H1 (cell line): ENCODE measurements at regions not wholly inside any gene's neighbourhood (a gene's known extent, or its start where the extent isn't known, plus 50 kb on each side); places are given as distances from the start of the nearest gene placed in this dataset.

Source experiments
- CTCF ChIA-PET: fragments of 300-600 bp; sonication (Branson Sonifier 250); formaldehyde crosslinking; loops from one replicate; lab custom pipeline; 2021; ENCODE audit not compliant: partially characterized antibody; lab: Charles Lee
- POLR2A ChIA-PET: fragments of 300-600 bp; sonication (Branson Sonifier 250); formaldehyde crosslinking; loops from one replicate; lab custom pipeline; 2021; ENCODE audit warnings: inconsistent platforms; ENCODE audit not compliant: partially characterized antibody; lab: Charles Lee
- DNase-seq, 2 experiments: peaks; one replicate each; pipeline versions ENCODE4 v3.0.0 to v3.0.0-alpha.2; 2010 to 2022; ENCODE audit warnings: low spot score in 2 of 2, low read depth in 1 of 2, mixed read lengths in 1 of 2
- FAIRE-seq: peaks from 2 replicates; lab custom pipeline; 2011; peaks lifted over from hg19 to GRCh38; lab: Jason Lieb, UNC
- H2AFZ ChIP-seq: 2 replicates; pipeline ENCODE4 v1.8.1; 2012; ENCODE audit warnings: low read length, inconsistent platforms
- H2AK5ac ChIP-seq: 2 replicates; pipeline ENCODE4 v1.6.1; 2013; ENCODE audit warnings: low read depth, low read length
- H2BK120ac ChIP-seq: replicated peaks from 2 replicates; pipeline ENCODE3; 2013; ENCODE audit warnings: low read depth, low read length, inconsistent platforms
- H2BK12ac ChIP-seq: 2 replicates; pipeline ENCODE4 v1.6.1; 2013; ENCODE audit warnings: low read depth, low read length
- H2BK15ac ChIP-seq: 2 replicates; pipeline ENCODE4 v1.6.1; 2013; ENCODE audit warnings: low read length
- H2BK20ac ChIP-seq: 2 replicates; pipeline ENCODE4 v1.6.1; 2013; ENCODE audit warnings: low read length
- H2BK5ac ChIP-seq: 2 replicates; pipeline ENCODE4 v1.6.1; 2013; ENCODE audit warnings: low read depth, low read length
- H3K14ac ChIP-seq: 2 replicates; pipeline ENCODE4 v1.6.1; 2013; ENCODE audit warnings: inconsistent platforms; ENCODE audit not compliant: insufficient read length
- H3K18ac ChIP-seq: 2 replicates; pipeline ENCODE4 v1.6.1; 2013; ENCODE audit warnings: low read length; ENCODE audit errors: extremely low read depth
- H3K23ac ChIP-seq: 2 replicates; pipeline ENCODE4 v1.6.1; 2013; ENCODE audit warnings: inconsistent platforms; ENCODE audit not compliant: insufficient read length
- H3K23me2 ChIP-seq: 2 replicates; pipeline ENCODE4 v1.6.1; 2013; ENCODE audit warnings: low read depth, low read length
- H3K27ac ChIP-seq: 2 replicates; pipeline ENCODE4 v1.6.1; 2011; ENCODE audit warnings: low read depth, low read length, inconsistent platforms
- H3K27me3 ChIP-seq, 4 experiments: replicated peaks in 1 of 4; 1 replicate in 1 of 4; 2 replicates in 3 of 4; pipeline versions ENCODE4 v1.6.1 to v1.8.1; 2011 to 2013; ENCODE audit warnings: low read length in 3 of 4, mild to moderate bottlenecking in 3 of 4, inconsistent platforms in 2 of 4, mixed read lengths in 2 of 4, moderate library complexity in 1 of 4; ENCODE audit not compliant: control insufficient read depth in 3 of 4, insufficient read depth in 3 of 4; ENCODE audit errors: extremely low read depth in 1 of 4
- H3K36me3 ChIP-seq, 4 experiments: 2 replicates each; pipeline versions ENCODE4 v1.6.1 to v1.8.1; 2011 to 2013; ENCODE audit warnings: mild to moderate bottlenecking in 4 of 4, low read length in 3 of 4, moderate library complexity in 2 of 4, control low read depth in 1 of 4, inconsistent platforms in 1 of 4; ENCODE audit not compliant: insufficient read depth in 4 of 4, control insufficient read depth in 2 of 4
- H3K4ac ChIP-seq: replicated peaks from 2 replicates; pipeline ENCODE3; 2013; ENCODE audit warnings: low read length, low read depth, mixed read lengths, inconsistent platforms; ENCODE audit not compliant: insufficient read length
- H3K4me1 ChIP-seq, 4 experiments: replicated peaks in 1 of 4; 1 replicate in 1 of 4; 2 replicates in 3 of 4; pipeline versions ENCODE4 v1.6.1 to v1.8.1; 2011 to 2013; ENCODE audit warnings: low read length in 3 of 4, inconsistent platforms in 2 of 4, mixed read lengths in 1 of 4; ENCODE audit not compliant: insufficient read depth in 4 of 4, control insufficient read depth in 3 of 4
- H3K4me2 ChIP-seq, 2 experiments: 2 replicates each; pipeline versions ENCODE4 v1.6.1 to v1.8.1; 2011 to 2013; ENCODE audit warnings: low read depth in 2 of 2, low read length in 2 of 2, control low read depth in 1 of 2, inconsistent platforms in 1 of 2, mild to moderate bottlenecking in 1 of 2; ENCODE audit not compliant: insufficient read depth in 1 of 2
- H3K4me3 ChIP-seq, 4 experiments: fragments of 200-600, 300-600 bp in 1 of 4; sonication (generic), shearing (Covaris generic), sonication (Bioruptor Twin) in 1 of 4; 2 replicates each; pipeline versions ENCODE4 v1.5.1 to v1.8.1; 2011 to 2016; ENCODE audit warnings: low read length in 4 of 4, low read depth in 3 of 4, control low read depth in 2 of 4, inconsistent platforms in 2 of 4, mild to moderate bottlenecking in 2 of 4, mixed read lengths in 1 of 4, moderate library complexity in 1 of 4; ENCODE audit not compliant: insufficient read depth in 2 of 4; ENCODE audit errors: extremely low read depth in 1 of 4
- H3K56ac ChIP-seq: replicated peaks from 2 replicates; pipeline ENCODE3; 2013; ENCODE audit warnings: low read depth, mild to moderate bottlenecking, mixed read lengths, low read length, inconsistent platforms; ENCODE audit not compliant: insufficient read length
- H3K79me1 ChIP-seq: 2 replicates; pipeline ENCODE4 v1.6.1; 2013; ENCODE audit warnings: low read depth, low read length, control low read depth
- H3K79me2 ChIP-seq, 2 experiments: 2 replicates each; pipeline versions ENCODE4 v1.6.1 to v1.8.1; 2012 to 2013; ENCODE audit warnings: low read length in 2 of 2, mild to moderate bottlenecking in 2 of 2, inconsistent platforms in 1 of 2; ENCODE audit not compliant: insufficient read depth in 2 of 2, control insufficient read depth in 1 of 2
- H3K9ac ChIP-seq, 4 experiments: replicated peaks in 1 of 4; 1 replicate in 1 of 4; 2 replicates in 3 of 4; pipeline versions ENCODE4 v1.6.1 to v1.8.1; 2011 to 2013; ENCODE audit warnings: low read depth in 3 of 4, low read length in 3 of 4, control low read depth in 2 of 4, mild to moderate bottlenecking in 2 of 4, moderate library complexity in 2 of 4, inconsistent platforms in 1 of 4; ENCODE audit errors: extremely low read depth in 1 of 4
- H3K9me3 ChIP-seq, 2 experiments: 2 replicates each; pipeline versions ENCODE4 v1.6.1 to v1.8.1; 2012 to 2013; ENCODE audit warnings: mild to moderate bottlenecking in 2 of 2, moderate library complexity in 2 of 2, control low read depth in 1 of 2, inconsistent platforms in 1 of 2, low read depth in 1 of 2, low read length in 1 of 2, mixed read lengths in 1 of 2; ENCODE audit not compliant: insufficient read depth in 2 of 2
- H4K20me1 ChIP-seq, 2 experiments: replicated peaks in 1 of 2; 2 replicates each; pipeline versions ENCODE3 to v1.8.1; 2011 to 2013; ENCODE audit warnings: inconsistent platforms in 2 of 2, low read length in 2 of 2, mild to moderate bottlenecking in 1 of 2; ENCODE audit not compliant: insufficient read depth in 2 of 2, control insufficient read depth in 1 of 2
- H4K5ac ChIP-seq: 2 replicates; pipeline ENCODE4 v1.6.1; 2013; ENCODE audit warnings: low read length, low read depth, mixed read lengths, inconsistent platforms; ENCODE audit not compliant: insufficient read length
- H4K8ac ChIP-seq: 2 replicates; pipeline ENCODE4 v1.8.0; 2013; ENCODE audit warnings: mild to moderate bottlenecking, moderate library complexity, low read length, inconsistent platforms; ENCODE audit not compliant: insufficient read depth; ENCODE audit errors: extremely low read depth
- H4K91ac ChIP-seq: replicated peaks from 2 replicates; pipeline ENCODE3; 2013; ENCODE audit warnings: low read length, mixed read lengths, inconsistent platforms; ENCODE audit not compliant: insufficient read length
- BACH1 ChIP-seq: IDR thresholded peaks from 2 replicates; pipeline ENCODE4 v1.6.1; 2012; ENCODE audit warnings: low read length, improper control_type of control experiment
- BCL11A ChIP-seq, 2 experiments: IDR thresholded peaks; one replicate each; pipeline ENCODE4 v1.6.1; 2011; ENCODE audit warnings: low read depth in 2 of 2, low read length in 2 of 2, mild to moderate bottlenecking in 2 of 2
- CHD2 ChIP-seq: IDR thresholded peaks from 2 replicates; pipeline ENCODE4 v1.6.1; 2012; ENCODE audit warnings: low read length, improper control_type of control experiment
- GTF2F1 ChIP-seq: IDR thresholded peaks from 2 replicates; pipeline ENCODE4 v1.6.1; 2012; ENCODE audit warnings: low read depth, low read length, improper control_type of control experiment, borderline replicate concordance
- NANOG ChIP-seq: IDR thresholded peaks from 2 replicates; pipeline ENCODE4 v1.6.1; 2011; ENCODE audit warnings: low read length, low read depth, mild to moderate bottlenecking, inconsistent platforms; ENCODE audit not compliant: insufficient read depth, poor library complexity, severe bottlenecking
- SP1 ChIP-seq: IDR thresholded peaks from 2 replicates; pipeline ENCODE4 v1.6.1; 2011; ENCODE audit warnings: low read depth, low read length
- SRF ChIP-seq: IDR thresholded peaks from 2 replicates; pipeline ENCODE4 v1.6.1; 2011; ENCODE audit warnings: mild to moderate bottlenecking, low read depth, low read length, moderate library complexity
- TAF1 ChIP-seq: IDR thresholded peaks from 2 replicates; pipeline ENCODE4 v1.6.1; 2011; ENCODE audit warnings: mild to moderate bottlenecking, low read depth, low read length
- TAF7 ChIP-seq: optimal IDR thresholded peaks from 2 replicates; pipeline ENCODE3; 2011; ENCODE audit warnings: low read depth, mild to moderate bottlenecking, inconsistent platforms, low read length, moderate library complexity, borderline replicate concordance
- WGBS, 2 experiments: shearing (Covaris generic) in 1 of 2; methylation state at CpG; one replicate each; pipeline versions ENCODE4 v1.1.6 to v1.1.7; 2013 to 2015; ENCODE audit warnings: low lambda C conversion rate in 2 of 2, mixed read lengths in 2 of 2, inconsistent platforms in 1 of 2, low coverage in 1 of 2, missing lambda C conversion rate in 1 of 2; ENCODE audit not compliant: insufficient replicate concordance in 2 of 2, insufficient coverage in 1 of 2, insufficient read length in 1 of 2; ENCODE audit errors: extremely low coverage in 1 of 2, missing lambda C conversion rate in 1 of 2; 5-methylcytosine and 5-hydroxymethylcytosine counted together

- TF ChIP-seq NANOG (no peak), SP1 (no peak), TAF1 (no peak), BACH1 (no peak), GTF2F1 (no peak), CHD2 (no peak), BCL11A (IDR thresholded peaks at IDR 0.05; ENCODE audit: low read depth in 2 of 2, low read length in 2 of 2) (no peak), TAF7 (no peak), SRF (no peak)
- H3K36me3 ChIP-seq, result peaks cover 0 to 11% (median 3%) of the 10 kb centered on the region in 4 experiments; a peak in 4 of 8 replicates
- DNase-seq (no peak), FAIRE-seq (no peak)
- no peak overlapping the region for H2BK120ac ChIP-seq
- no peak overlapping the region for H3K23ac ChIP-seq
- H3K4me2 ChIP-seq, result no peak overlapping the region; a peak in 1 of 4 replicates
- H4K91ac ChIP-seq, result peak overlapping the region; percentile 47
- H4K5ac ChIP-seq, result no peak overlapping the region
- H3K79me2 ChIP-seq, result peaks cover 0 to 3% of the 10 kb centered on the region in 2 experiments; a peak in 1 of 4 replicates
- H3K4me1 ChIP-seq, result peaks cover 3 to 17% (median 6%) of the 10 kb centered on the region in 4 experiments
- H3K9ac ChIP-seq, result no peak overlapping the region
- no peak overlapping the region for H4K8ac ChIP-seq
- no peaks in the 10 kb centered on the region; the same call in 1 of the 2 replicates for H3K79me1 ChIP-seq
- H3K4ac ChIP-seq, result no peak overlapping the region
- no peak overlapping the region for H3K14ac ChIP-seq
- H3K56ac ChIP-seq, result no peak overlapping the region
- H3K4me3 ChIP-seq, result no peak overlapping the region
- ChIA-PET CTCF (no interaction called here), POLR2A (interaction anchor here (0.5 kb wide), 1 partner anchor 41 kb away, joined by 3 read pairs; no protein-coding TSS in a partner anchor)
- H3K27me3 ChIP-seq, result no peaks in the 10 kb centered on the region
- H2BK12ac ChIP-seq, result no peak overlapping the region; the same call in 1 of the 2 replicates
- H2BK15ac ChIP-seq, result no peak overlapping the region
- no peak overlapping the region for H3K27ac ChIP-seq
- 97% methylated on average over 6 of the region's 6 CpGs; no CpG with 5 or more reads in 1 of the 2 experiments for WGBS, 2 experiments
- no peak overlapping the region for H2BK20ac ChIP-seq
- H2BK5ac ChIP-seq, result peak overlapping the region; percentile 7; the same call in 1 of the 2 replicates
- 0 out of 4 replicates have a peak, but pooled peaks cover 0 to 3% of the 10 kb centered on the region in 2 experiments for H3K9me3 ChIP-seq
- H3K18ac ChIP-seq, result no peak overlapping the region
- H2AFZ ChIP-seq, result no peak overlapping the region
- no peaks in the 10 kb centered on the region for H4K20me1 ChIP-seq
- peaks cover 7% of the 10 kb centered on the region for H3K23me2 ChIP-seq
- H2AK5ac ChIP-seq, result 0 out of 2 replicates have a peak overlapping the region, but pooled peaks have one; percentile 28
Observed at GRCh38 chr16:11491524-11491923, 95.2 kb downstream of the LITAF start.
